Type B pancreatic cell (in vitro differentiated cells): ENCODE measurements at regions not wholly inside any gene's neighbourhood (a gene's known extent, or its start where the extent isn't known, plus 50 kb on each side); places are given as distances from the start of the nearest gene placed in this dataset.

Experiments used
- DNase-seq: peaks from one replicate; pipeline ENCODE4 v3.0.0; 2021; ENCODE audit warnings: mixed read lengths; ENCODE audit not compliant: unreplicated experiment; ENCODE audit errors: extremely low spot score
- H3K27ac Mint-ChIP-seq: 2 replicates; pipeline ENCODE4 v1.8.0; 2021; ENCODE audit warnings: mild to moderate bottlenecking, mixed read lengths
- H3K27me3 Mint-ChIP-seq: 2 replicates; pipeline ENCODE4 v1.8.0; 2021; ENCODE audit warnings: mixed read lengths
- H3K36me3 Mint-ChIP-seq: 2 replicates; pipeline ENCODE4 v1.8.0; 2021; ENCODE audit warnings: mixed read lengths
- H3K4me1 Mint-ChIP-seq: one replicate; pipeline ENCODE4 v1.8.0; 2021; ENCODE audit warnings: mixed read lengths; ENCODE audit not compliant: unreplicated experiment
- H3K4me3 Mint-ChIP-seq: 2 replicates; pipeline ENCODE4 v1.8.0; 2021; ENCODE audit warnings: mild to moderate bottlenecking, mixed read lengths
- H3K9me3 Mint-ChIP-seq: 2 replicates; pipeline ENCODE4 v1.8.0; 2021; ENCODE audit warnings: mixed read lengths
- microRNA-seq: library from miRNA; unstranded; fragments of <30 nt; microRNA quantifications from one replicate; pipeline ENCODE4, GENCODE V29; 2020
- TF ChIP-seq, protein P1 (sequence below): fragments of 200-600 bp; sonication (generic); conservative IDR thresholded peaks from 2 replicates; pipeline ENCODE4 v1.5.0; 2021; ENCODE audit warnings: antibody characterized with exemption, mild to moderate bottlenecking

DNA sequence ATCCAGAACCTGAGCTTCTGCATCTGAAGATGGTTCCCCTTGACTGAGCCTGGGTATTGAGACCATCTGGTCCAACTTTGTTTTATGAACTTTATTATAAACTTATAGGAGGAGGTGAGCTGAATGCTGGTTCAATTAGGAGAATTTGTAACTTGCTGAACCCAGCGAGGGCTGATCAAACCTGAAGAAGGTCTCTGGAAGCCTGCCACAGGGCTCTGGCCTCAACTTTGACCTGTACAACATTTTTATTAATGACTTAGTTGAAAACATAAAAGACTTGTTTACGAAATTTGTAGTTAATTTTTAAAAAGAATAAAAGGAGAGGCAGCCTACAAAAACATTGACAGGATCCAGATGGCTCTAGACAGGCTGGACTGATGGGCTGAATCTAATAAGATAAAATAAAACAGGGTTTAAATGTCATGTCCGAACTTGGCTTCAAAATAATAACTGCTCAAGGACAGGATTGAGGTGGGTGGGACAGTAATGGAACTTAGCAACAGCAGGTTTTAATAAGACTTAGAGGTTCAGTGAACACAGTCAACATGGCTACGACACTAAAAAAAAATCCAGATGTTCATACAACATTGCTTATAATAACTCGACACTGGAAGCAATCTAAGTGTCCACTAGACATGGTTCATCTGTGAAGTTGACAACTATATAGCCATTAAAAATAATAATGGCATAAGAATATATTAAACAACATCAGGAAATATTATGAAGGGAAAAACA, 53.4 kb upstream of the GJB5 start:
- Mint-ChIP-seq H3K4me3 (no peak overlapping the region), H3K27me3 (peaks cover 43% of the 10 kb centered on the region), H3K36me3 (no peaks in the 10 kb centered on the region), H3K27ac (no peak overlapping the region), H3K4me1 (peaks cover 9% of the 10 kb centered on the region), H3K9me3 (no peaks in the 10 kb centered on the region)
- TF ChIP-seq, protein P1, sequence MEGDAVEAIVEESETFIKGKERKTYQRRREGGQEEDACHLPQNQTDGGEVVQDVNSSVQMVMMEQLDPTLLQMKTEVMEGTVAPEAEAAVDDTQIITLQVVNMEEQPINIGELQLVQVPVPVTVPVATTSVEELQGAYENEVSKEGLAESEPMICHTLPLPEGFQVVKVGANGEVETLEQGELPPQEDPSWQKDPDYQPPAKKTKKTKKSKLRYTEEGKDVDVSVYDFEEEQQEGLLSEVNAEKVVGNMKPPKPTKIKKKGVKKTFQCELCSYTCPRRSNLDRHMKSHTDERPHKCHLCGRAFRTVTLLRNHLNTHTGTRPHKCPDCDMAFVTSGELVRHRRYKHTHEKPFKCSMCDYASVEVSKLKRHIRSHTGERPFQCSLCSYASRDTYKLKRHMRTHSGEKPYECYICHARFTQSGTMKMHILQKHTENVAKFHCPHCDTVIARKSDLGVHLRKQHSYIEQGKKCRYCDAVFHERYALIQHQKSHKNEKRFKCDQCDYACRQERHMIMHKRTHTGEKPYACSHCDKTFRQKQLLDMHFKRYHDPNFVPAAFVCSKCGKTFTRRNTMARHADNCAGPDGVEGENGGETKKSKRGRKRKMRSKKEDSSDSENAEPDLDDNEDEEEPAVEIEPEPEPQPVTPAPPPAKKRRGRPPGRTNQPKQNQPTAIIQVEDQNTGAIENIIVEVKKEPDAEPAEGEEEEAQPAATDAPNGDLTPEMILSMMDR: no peak
- DNase-seq: no peak

Small RNA genes in the stretch of these regions (microRNA-seq; reads per million reads assigned to microRNA genes)
- gene MIR552: 1.4 reads per million
